H9 (cell line): ENCODE measurements at regions not wholly inside any gene's neighbourhood (a gene's known extent, or its start where the extent isn't known, plus 50 kb on each side); places are given as distances from the start of the nearest gene placed in this dataset.
"Not testable (repeated sequence)": the region's sequence is repeated elsewhere in the genome, so short reads cannot be mapped to it uniquely, and the experiment has no call there.

Experiments
- DNase-seq: peaks from one replicate; pipeline ENCODE4 v3.0.0-alpha.2; 2017
- H2AFZ ChIP-seq: one replicate; pipeline ENCODE4 v1.6.1; 2013; ENCODE audit warnings: mild to moderate bottlenecking, low read length, control low read depth, moderate library complexity
- H2AK5ac ChIP-seq: 2 replicates; pipeline ENCODE4 v1.6.1; 2013; ENCODE audit warnings: low read length, control low read depth, mixed read lengths; ENCODE audit not compliant: insufficient read length
- H2BK120ac ChIP-seq: one replicate; pipeline ENCODE4 v1.6.1; 2013; ENCODE audit warnings: low read depth, mild to moderate bottlenecking, low read length, control low read depth, inconsistent platforms; ENCODE audit not compliant: poor library complexity, severe bottlenecking
- H2BK12ac ChIP-seq: 2 replicates; pipeline ENCODE4 v1.6.1; 2013; ENCODE audit warnings: low read length, control low read depth, mixed read lengths, low read depth; ENCODE audit not compliant: insufficient read length
- H2BK15ac ChIP-seq: 2 replicates; pipeline ENCODE4 v1.6.1; 2013; ENCODE audit warnings: low read depth, low read length, control low read depth
- H2BK20ac ChIP-seq: one replicate; pipeline ENCODE4 v1.6.1; 2013; ENCODE audit warnings: low read depth, mild to moderate bottlenecking, low read length, control low read depth, inconsistent platforms; ENCODE audit not compliant: poor library complexity, severe bottlenecking
- H2BK5ac ChIP-seq: 2 replicates; pipeline ENCODE4 v1.6.1; 2013; ENCODE audit warnings: low read length, control low read depth, mixed read lengths; ENCODE audit not compliant: insufficient read length
- H3K14ac ChIP-seq: 2 replicates; pipeline ENCODE4 v1.6.1; 2013; ENCODE audit warnings: low read length, control low read depth; ENCODE audit not compliant: insufficient read depth
- H3K18ac ChIP-seq: 2 replicates; pipeline ENCODE4 v1.6.1; 2013; ENCODE audit warnings: low read depth, mild to moderate bottlenecking, mixed read lengths, low read length, control low read depth; ENCODE audit not compliant: insufficient read length
- H3K23ac ChIP-seq: 2 replicates; pipeline ENCODE4 v1.6.1; 2013; ENCODE audit warnings: low read length, control low read depth, mixed read lengths, low read depth; ENCODE audit not compliant: insufficient read length
- H3K23me2 ChIP-seq: 2 replicates; pipeline ENCODE4 v1.6.1; 2013; ENCODE audit warnings: low read depth, mild to moderate bottlenecking, mixed read lengths, low read length, control low read depth; ENCODE audit not compliant: insufficient read length, poor library complexity, severe bottlenecking
- H3K27ac ChIP-seq: 2 replicates; pipeline ENCODE4 v1.5.1; 2013; ENCODE audit warnings: low read length, control low read depth, mixed read lengths, low read depth; ENCODE audit not compliant: insufficient read length
- H3K27me3 ChIP-seq: 2 replicates; pipeline ENCODE4 v1.6.1; 2013; ENCODE audit warnings: low read length, control low read depth, inconsistent platforms; ENCODE audit not compliant: insufficient read depth
- H3K4ac ChIP-seq: 2 replicates; pipeline ENCODE4 v1.6.1; 2013; ENCODE audit warnings: low read depth, mild to moderate bottlenecking, control low read depth, inconsistent platforms, low read length, moderate library complexity
- H3K4me1 ChIP-seq: 2 replicates; pipeline ENCODE4 v1.6.1; 2013; ENCODE audit warnings: low read length, control low read depth, inconsistent platforms; ENCODE audit not compliant: insufficient read depth
- H3K4me2 ChIP-seq: 2 replicates; pipeline ENCODE4 v1.6.1; 2013; ENCODE audit warnings: low read length, control low read depth, mixed read lengths; ENCODE audit not compliant: insufficient read length, insufficient read depth
- H3K56ac ChIP-seq: 2 replicates; pipeline ENCODE4 v1.6.1; 2013; ENCODE audit warnings: low read depth, mild to moderate bottlenecking, mixed read lengths, low read length, control low read depth; ENCODE audit not compliant: insufficient read length
- H3K79me1 ChIP-seq: 2 replicates; pipeline ENCODE4 v1.6.1; 2013; ENCODE audit warnings: low read depth, mild to moderate bottlenecking, moderate library complexity, low read length, control low read depth, inconsistent platforms; ENCODE audit not compliant: insufficient read depth, poor library complexity, severe bottlenecking
- H3K79me2 ChIP-seq: 2 replicates; pipeline ENCODE4 v1.6.1; 2013; ENCODE audit warnings: low read length, control low read depth, inconsistent platforms; ENCODE audit not compliant: insufficient read depth
- H3K9ac ChIP-seq: 2 replicates; pipeline ENCODE4 v1.6.1; 2013; ENCODE audit warnings: low read length, control low read depth, mixed read lengths; ENCODE audit not compliant: insufficient read length; ENCODE audit errors: extremely low read depth
- H3K9me3 ChIP-seq: one replicate; pipeline ENCODE4 v1.6.1; 2013; ENCODE audit warnings: low read depth, low read length, inconsistent platforms; ENCODE audit not compliant: control insufficient read depth
- H3T11ph ChIP-seq: one replicate; pipeline ENCODE4 v1.6.1; 2013; ENCODE audit warnings: mild to moderate bottlenecking, low read length, control low read depth, inconsistent platforms
- H4K20me1 ChIP-seq: one replicate; pipeline ENCODE4 v1.6.1; 2013; ENCODE audit not compliant: control insufficient read depth, insufficient read length, insufficient read depth
- H4K5ac ChIP-seq: 2 replicates; pipeline ENCODE4 v1.6.1; 2013; ENCODE audit warnings: low read depth, mild to moderate bottlenecking, mixed read lengths, low read length, control low read depth; ENCODE audit not compliant: insufficient read length
- H4K8ac ChIP-seq: replicated peaks from 2 replicates; pipeline ENCODE4 v1.6.1; 2013; ENCODE audit warnings: low read length, control low read depth, mixed read lengths, low read depth; ENCODE audit not compliant: insufficient read length
- H4K91ac ChIP-seq: 2 replicates; pipeline ENCODE4 v1.6.1; 2013; ENCODE audit warnings: low read depth, mild to moderate bottlenecking, moderate library complexity, mixed read lengths, low read length, control low read depth; ENCODE audit not compliant: insufficient read length
- H3K27ac Mint-ChIP-seq, 3 experiments: 2 replicates in 2 of 3; 3 replicates in 1 of 3; pipeline ENCODE4 v1.8.0; 2020 to 2021; ENCODE audit warnings: mixed read lengths in 3 of 3, mild to moderate bottlenecking in 1 of 3, moderate library complexity in 1 of 3
- H3K27me3 Mint-ChIP-seq: 2 replicates; pipeline ENCODE4 v1.8.0; 2021; ENCODE audit warnings: low read depth, mild to moderate bottlenecking, moderate library complexity, mixed read lengths
- H3K36me3 Mint-ChIP-seq, 3 experiments: 2 replicates in 2 of 3; 3 replicates in 1 of 3; pipeline ENCODE4 v1.8.0; 2020 to 2021; ENCODE audit warnings: low read depth in 3 of 3, mixed read lengths in 3 of 3; ENCODE audit not compliant: insufficient read depth in 1 of 3
- H3K4me1 Mint-ChIP-seq, 2 experiments: 2 replicates each; pipeline ENCODE4 v1.8.0; 2020; ENCODE audit warnings: mixed read lengths in 2 of 2
- H3K4me3 Mint-ChIP-seq, 2 experiments: 2 replicates in 1 of 2; 3 replicates in 1 of 2; pipeline ENCODE4 v1.8.0; 2020 to 2021; ENCODE audit warnings: mild to moderate bottlenecking in 2 of 2, mixed read lengths in 2 of 2, moderate library complexity in 1 of 2
- H3K9me3 Mint-ChIP-seq, 2 experiments: 2 replicates in 1 of 2; 3 replicates in 1 of 2; pipeline ENCODE4 v1.8.0; 2020; ENCODE audit warnings: mild to moderate bottlenecking in 2 of 2, mixed read lengths in 2 of 2, moderate library complexity in 1 of 2
- CTCF ChIP-seq: fragments of 200-600 bp; sonication (generic); conservative IDR thresholded peaks from 3 replicates; pipeline ENCODE4 v1.8.0; 2021; ENCODE audit warnings: antibody characterized with exemption, mild to moderate bottlenecking
- WGBS: extraction: QIAGEN DNeasy Blood & Tissue Kit; methylation state at CpG from one replicate; pipeline ENCODE4 v1.1.7; 2013; ENCODE audit warnings: missing lambda C conversion rate, low lambda C conversion rate, mixed read lengths; ENCODE audit not compliant: insufficient read length; ENCODE audit errors: extremely low coverage; 5-methylcytosine and 5-hydroxymethylcytosine counted together

DNA sequence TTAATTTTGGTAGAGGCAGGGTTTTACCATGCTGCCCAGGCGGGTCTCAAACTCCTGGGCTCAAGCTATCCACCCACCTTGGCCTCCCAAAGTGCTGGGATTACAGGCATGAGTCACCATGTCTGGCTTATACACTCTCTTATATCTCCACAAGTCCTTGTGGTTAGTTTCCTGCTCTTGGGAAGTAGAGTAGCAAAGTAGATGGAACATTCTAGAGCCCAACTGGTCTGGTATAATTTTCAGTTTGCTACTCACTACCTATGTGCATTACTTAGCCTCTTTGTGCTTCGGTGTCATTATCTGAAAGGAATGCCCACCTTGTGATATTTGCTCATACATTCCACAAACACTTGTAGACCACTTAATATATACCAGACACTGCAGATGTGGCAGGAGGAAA lies 96.6 kb upstream of the IPO9 start:
- Histone ChIP-seq H3K18ac (no peak overlapping the region), H3K9ac (no peak overlapping the region), H4K91ac (no peak overlapping the region), H3K4ac (no peak overlapping the region), H2BK20ac (no peak overlapping the region), H4K8ac (no peak overlapping the region), H3K27ac (no peak overlapping the region), H4K20me1 (no peaks in the 10 kb centered on the region), H2AFZ (no peak overlapping the region), H4K5ac (no peak overlapping the region), H2BK15ac (no peak overlapping the region), H2BK5ac (no peak overlapping the region), H3K14ac (no peak overlapping the region), H3K4me2 (no peak overlapping the region), H3K56ac (no peak overlapping the region), H3K4me1 (peaks cover 16% of the 10 kb centered on the region; the same call in 1 of the 2 replicates), H3K79me2 (no peaks in the 10 kb centered on the region), H3K23ac (no peak overlapping the region), H2AK5ac (no peak overlapping the region), H2BK12ac (no peak overlapping the region), H3K79me1 (no peaks in the 10 kb centered on the region), H3K9me3 (no peaks in the 10 kb centered on the region), H3K23me2 (no peaks in the 10 kb centered on the region), H3T11ph (no peak overlapping the region), H2BK120ac (no peak overlapping the region), H3K27me3 (no peaks in the 10 kb centered on the region)
- peaks cover 30 to 46% of the 10 kb centered on the region in 2 experiments for H3K4me1 Mint-ChIP-seq
- no peak overlapping the region for H3K27ac Mint-ChIP-seq
- no peak overlapping the region for H3K4me3 Mint-ChIP-seq
- peaks cover 9% of the 10 kb centered on the region for H3K27me3 Mint-ChIP-seq
- no peak for DNase-seq
- peaks cover 0 to 2% (median 0%) of the 10 kb centered on the region in 3 experiments; a peak in 2 of 7 replicates for H3K36me3 Mint-ChIP-seq
- WGBS, result no CpG with 5 or more reads among the region's 2 CpGs
- no peaks in the 10 kb centered on the region for H3K9me3 Mint-ChIP-seq
- TF ChIP-seq CTCF, result no peak

DNA sequence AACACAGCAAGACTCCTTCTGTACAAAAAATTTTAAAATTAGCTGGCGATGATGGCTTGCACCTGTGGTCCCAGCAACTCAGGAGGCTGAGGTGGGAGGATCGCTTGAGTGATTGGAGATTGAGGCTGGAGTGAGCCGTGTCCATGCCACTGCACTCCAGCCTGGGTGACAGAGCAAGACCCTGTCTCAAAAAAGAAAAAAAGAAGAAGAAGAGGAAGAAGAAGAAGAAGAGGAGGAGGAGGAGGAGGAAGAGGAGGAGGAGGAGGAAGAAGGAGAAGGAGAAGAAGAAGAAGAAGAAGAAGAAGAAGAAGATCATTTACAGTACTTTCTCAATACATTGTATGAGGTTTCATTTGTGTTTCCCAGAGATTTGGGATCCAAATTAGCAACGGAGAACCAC lies 94.7 kb upstream of the IPO9 start:
- not testable (repeated sequence) for H4K91ac ChIP-seq, H3K9ac ChIP-seq, H4K8ac ChIP-seq, H3K14ac ChIP-seq, H3K4me3 Mint-ChIP-seq, H3K4me2 ChIP-seq, H3K18ac ChIP-seq, H3T11ph ChIP-seq, H3K27ac ChIP-seq, H2AFZ ChIP-seq, H3K79me1 ChIP-seq, H4K5ac ChIP-seq, DNase-seq, H3K36me3 Mint-ChIP-seq, H4K20me1 ChIP-seq, H3K56ac ChIP-seq, H3K79me2 ChIP-seq, H2BK5ac ChIP-seq, H3K23me2 ChIP-seq, H3K4ac ChIP-seq, H2BK20ac ChIP-seq, H2BK120ac ChIP-seq, H3K23ac ChIP-seq, H3K27me3 ChIP-seq, H2AK5ac ChIP-seq, H2BK12ac ChIP-seq, H3K27ac Mint-ChIP-seq, H3K9me3 ChIP-seq, H3K9me3 Mint-ChIP-seq, H2BK15ac ChIP-seq
- WGBS, result no CpG with 5 or more reads among the region's 4 CpGs
- H3K4me1 Mint-ChIP-seq, result peaks cover 43 to 52% of the 10 kb centered on the region in 2 experiments
- H3K4me1 ChIP-seq, result peaks cover 29% of the 10 kb centered on the region
- peaks cover 22% of the 10 kb centered on the region for H3K27me3 Mint-ChIP-seq
